ENCODE measurements at regions not wholly inside any gene's neighbourhood (a gene's known extent, or its start where the extent isn't known, plus 50 kb on each side); places are given as distances from the start of the nearest gene placed in this dataset.

GRCh38 chr18:45290364-45290763 lies 324.9 kb upstream of the SLC14A2 start:
- H3K27ac ChIP-seq, result no peak overlapping the region
- H3K4me1 ChIP-seq (ENCODE audit: low read depth, poor library complexity, severe bottlenecking), result no peaks in the 10 kb centered on the region
- H3K4me3 ChIP-seq (IDR thresholded peaks at IDR 0.05; ENCODE audit: insufficient read depth, low read depth, low read length), result no peak overlapping the region
- no peaks in the 10 kb centered on the region for H3K27me3 ChIP-seq (ENCODE audit: insufficient read depth, low read depth)
- no peaks in the 10 kb centered on the region for H4K20me1 ChIP-seq (ENCODE audit: insufficient read depth)
- H3K79me2 ChIP-seq (ENCODE audit: insufficient read depth, low read depth), result no peaks in the 10 kb centered on the region
- H3K36me3 ChIP-seq (ENCODE audit: insufficient read depth), result no peaks in the 10 kb centered on the region
- TF ChIP-seq, protein P1, sequence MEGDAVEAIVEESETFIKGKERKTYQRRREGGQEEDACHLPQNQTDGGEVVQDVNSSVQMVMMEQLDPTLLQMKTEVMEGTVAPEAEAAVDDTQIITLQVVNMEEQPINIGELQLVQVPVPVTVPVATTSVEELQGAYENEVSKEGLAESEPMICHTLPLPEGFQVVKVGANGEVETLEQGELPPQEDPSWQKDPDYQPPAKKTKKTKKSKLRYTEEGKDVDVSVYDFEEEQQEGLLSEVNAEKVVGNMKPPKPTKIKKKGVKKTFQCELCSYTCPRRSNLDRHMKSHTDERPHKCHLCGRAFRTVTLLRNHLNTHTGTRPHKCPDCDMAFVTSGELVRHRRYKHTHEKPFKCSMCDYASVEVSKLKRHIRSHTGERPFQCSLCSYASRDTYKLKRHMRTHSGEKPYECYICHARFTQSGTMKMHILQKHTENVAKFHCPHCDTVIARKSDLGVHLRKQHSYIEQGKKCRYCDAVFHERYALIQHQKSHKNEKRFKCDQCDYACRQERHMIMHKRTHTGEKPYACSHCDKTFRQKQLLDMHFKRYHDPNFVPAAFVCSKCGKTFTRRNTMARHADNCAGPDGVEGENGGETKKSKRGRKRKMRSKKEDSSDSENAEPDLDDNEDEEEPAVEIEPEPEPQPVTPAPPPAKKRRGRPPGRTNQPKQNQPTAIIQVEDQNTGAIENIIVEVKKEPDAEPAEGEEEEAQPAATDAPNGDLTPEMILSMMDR (conservative IDR thresholded peaks at IDR 0.05; ENCODE audit: low read depth, low read length), result no peak
- no peak overlapping the region for H3K4me2 ChIP-seq
- no peak overlapping the region for H3K9ac ChIP-seq
- no peak overlapping the region for H2AFZ ChIP-seq (ENCODE audit: low read depth)

DNA sequence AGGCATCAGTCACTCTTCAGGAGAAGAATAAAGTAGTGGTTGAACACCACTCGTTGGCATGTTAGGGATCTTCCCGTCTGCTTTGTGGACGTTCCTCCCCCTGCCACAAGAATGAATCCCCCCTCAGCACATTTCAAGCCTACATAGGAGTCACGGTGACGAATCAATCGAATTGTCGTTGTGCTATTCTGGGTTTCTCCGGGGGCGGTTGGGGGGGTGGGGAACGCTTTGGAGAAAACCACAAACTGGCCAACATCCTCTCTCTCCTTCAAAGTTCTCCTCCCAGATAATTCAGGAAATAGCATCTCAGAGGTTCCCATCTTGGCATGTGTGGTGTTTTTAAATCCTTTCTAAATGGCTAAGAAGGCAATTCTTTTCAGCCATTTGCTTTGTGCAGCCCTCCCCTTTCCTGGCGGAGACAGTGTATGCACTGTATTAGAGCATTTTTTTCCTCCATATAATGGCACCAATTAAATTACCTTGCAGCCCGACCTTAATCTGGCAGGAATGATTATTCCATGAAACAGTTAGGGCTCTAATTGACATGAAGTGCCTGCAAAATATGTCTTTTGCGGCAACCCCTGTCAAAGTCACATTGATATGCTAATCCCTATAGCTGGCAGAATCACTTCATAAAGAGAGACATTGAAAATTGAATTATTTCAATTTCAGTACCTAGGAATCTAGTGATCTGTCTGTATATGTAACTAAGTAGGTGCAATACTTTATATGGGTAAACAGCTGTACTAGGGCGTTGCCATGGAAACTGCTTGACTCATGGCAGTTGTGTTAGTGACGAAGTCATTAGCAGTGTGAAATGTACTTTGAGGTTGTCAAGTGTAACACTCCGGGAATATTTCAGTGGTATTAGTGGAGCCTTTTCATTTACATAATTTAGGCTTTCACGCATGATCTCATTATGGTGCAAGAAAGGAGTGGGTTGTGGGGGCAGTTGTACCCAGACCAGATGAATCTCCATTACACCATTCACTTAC lies 323.4 kb upstream of the SLC14A2 start:
- TF ChIP-seq, protein P1 (conservative IDR thresholded peaks at IDR 0.05; ENCODE audit: low read depth, low read length), result no peak
- no peaks in the 10 kb centered on the region for H3K4me1 ChIP-seq (ENCODE audit: low read depth, poor library complexity, severe bottlenecking)
- H3K4me3 ChIP-seq (IDR thresholded peaks at IDR 0.05; ENCODE audit: insufficient read depth, low read depth, low read length), result no peak overlapping the region
- no peak overlapping the region for H3K4me2 ChIP-seq
- no peaks in the 10 kb centered on the region for H3K27me3 ChIP-seq (ENCODE audit: insufficient read depth, low read depth)
- H3K36me3 ChIP-seq (ENCODE audit: insufficient read depth), result no peaks in the 10 kb centered on the region
- no peak overlapping the region for H3K9ac ChIP-seq
- no peaks in the 10 kb centered on the region for H4K20me1 ChIP-seq (ENCODE audit: insufficient read depth)
- H3K27ac ChIP-seq, result no peak overlapping the region
- no peaks in the 10 kb centered on the region for H3K79me2 ChIP-seq (ENCODE audit: insufficient read depth, low read depth)
- no peak overlapping the region for H2AFZ ChIP-seq (ENCODE audit: low read depth)

GRCh38 chr18:45295388-45295787 lies 319.9 kb upstream of the SLC14A2 start:
- Histone ChIP-seq H3K27ac (no peak overlapping the region), H3K4me3 (IDR thresholded peaks at IDR 0.05; ENCODE audit: insufficient read depth, low read depth, low read length) (no peak overlapping the region), H3K4me2 (no peak overlapping the region), H4K20me1 (ENCODE audit: insufficient read depth) (no peaks in the 10 kb centered on the region), H2AFZ (ENCODE audit: low read depth) (no peak overlapping the region), H3K36me3 (ENCODE audit: insufficient read depth) (no peaks in the 10 kb centered on the region), H3K27me3 (ENCODE audit: insufficient read depth, low read depth) (no peaks in the 10 kb centered on the region), H3K9ac (no peak overlapping the region), H3K79me2 (ENCODE audit: insufficient read depth, low read depth) (no peaks in the 10 kb centered on the region), H3K4me1 (ENCODE audit: low read depth, poor library complexity, severe bottlenecking) (no peaks in the 10 kb centered on the region)
- TF ChIP-seq, protein P1 (conservative IDR thresholded peaks at IDR 0.05; ENCODE audit: low read depth, low read length), result no peak

DNA sequence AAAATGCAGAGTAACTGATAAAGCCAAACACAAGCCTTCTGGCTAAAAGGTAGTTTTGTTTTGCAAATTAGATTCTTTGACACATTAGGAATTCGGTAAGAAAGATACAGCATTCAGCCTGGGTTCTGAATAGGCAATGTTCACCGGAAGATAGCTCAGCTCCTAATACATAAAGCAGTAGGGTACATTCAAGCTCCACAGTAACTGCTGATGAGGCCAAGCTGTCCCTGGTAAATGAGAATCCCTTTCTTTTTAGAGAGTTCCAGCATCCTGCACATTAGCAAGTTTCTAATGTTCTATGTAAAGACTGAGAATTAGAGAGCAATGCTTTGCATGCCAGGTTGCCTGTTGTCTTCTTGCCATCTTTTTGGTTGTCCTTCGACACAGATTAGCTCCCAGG lies 316.3 kb upstream of the SLC14A2 start:
- Histone ChIP-seq H3K4me1 (ENCODE audit: low read depth, poor library complexity, severe bottlenecking) (no peaks in the 10 kb centered on the region), H4K20me1 (ENCODE audit: insufficient read depth) (no peaks in the 10 kb centered on the region), H3K27me3 (ENCODE audit: insufficient read depth, low read depth) (no peaks in the 10 kb centered on the region), H2AFZ (ENCODE audit: low read depth) (no peak overlapping the region), H3K4me2 (no peak overlapping the region), H3K27ac (no peak overlapping the region), H3K79me2 (ENCODE audit: insufficient read depth, low read depth) (no peaks in the 10 kb centered on the region), H3K9ac (no peak overlapping the region), H3K36me3 (ENCODE audit: insufficient read depth) (no peaks in the 10 kb centered on the region), H3K4me3 (IDR thresholded peaks at IDR 0.05; ENCODE audit: insufficient read depth, low read depth, low read length) (no peak overlapping the region)
- TF ChIP-seq, protein P1 (conservative IDR thresholded peaks at IDR 0.05; ENCODE audit: low read depth, low read length), result no peak

Measured in KMS-11 (cell line).